IMR-90 (cell line): ENCODE measurements at regions not wholly inside any gene's neighbourhood (a gene's known extent, or its start where the extent isn't known, plus 50 kb on each side); places are given as distances from the start of the nearest gene placed in this dataset.

Source experiments
- ATAC-seq: fragments of 200-7000 bp; cut with Tn5 transposase; 2 replicates; pipeline ENCODE4 v1.9.1; 2020; ENCODE audit warnings: low read depth, mild to moderate bottlenecking, moderate library complexity
- BruUV-seq: library from RNA; stranded (reverse); fragments of 400-500 nt; replicated peaks from 2 replicates; lab custom pipeline; 2021; lab: Mats Ljungman, UMichigan
- CTCF ChIA-PET: fragments of 300-600 bp; formaldehyde crosslinking; extraction: SDS; loops from one replicate; lab custom pipeline; 2021; ENCODE audit warnings: antibody characterized with exemption; lab: Yijun Ruan, JAX
- POLR2A ChIA-PET: fragments of 300-600 bp; sonication (Branson Sonifier 250); formaldehyde crosslinking; loops from one replicate; lab custom pipeline; 2022; ENCODE audit warnings: antibody characterized with exemption; ENCODE audit not compliant: unreplicated experiment; lab: Charles Lee
- DNase-seq: peaks from one replicate; pipeline ENCODE4 v3.0.0; 2013
- H2AFZ ChIP-seq: replicated peaks from 2 replicates; pipeline ENCODE3; 2013; ENCODE audit warnings: low read length, mild to moderate bottlenecking; ENCODE audit not compliant: poor library complexity
- H2AK5ac ChIP-seq: 2 replicates; pipeline ENCODE4 v1.6.1; 2013; ENCODE audit warnings: low read depth, low read length, inconsistent platforms
- H2AK9ac ChIP-seq: replicated peaks from 2 replicates; pipeline ENCODE3; 2013; ENCODE audit warnings: mild to moderate bottlenecking, low read depth, low read length, moderate library complexity; ENCODE audit not compliant: poor library complexity
- H2BK120ac ChIP-seq: 2 replicates; pipeline ENCODE4 v1.6.1; 2013; ENCODE audit warnings: low read depth, low read length, inconsistent platforms
- H2BK15ac ChIP-seq: 3 replicates; pipeline ENCODE4 v1.6.1; 2013; ENCODE audit warnings: low read depth, low read length, inconsistent platforms
- H2BK20ac ChIP-seq: 2 replicates; pipeline ENCODE4 v1.6.1; 2013; ENCODE audit warnings: low read depth, mild to moderate bottlenecking, inconsistent platforms, low read length, moderate library complexity
- H2BK5ac ChIP-seq: 2 replicates; pipeline ENCODE4 v1.6.1; 2013; ENCODE audit warnings: mild to moderate bottlenecking, low read depth, low read length, inconsistent platforms; ENCODE audit not compliant: poor library complexity, severe bottlenecking
- H3K14ac ChIP-seq: replicated peaks from 2 replicates; pipeline ENCODE4 v1.6.1; 2013; ENCODE audit warnings: low read depth, low read length, inconsistent platforms
- H3K18ac ChIP-seq: 2 replicates; pipeline ENCODE4 v1.6.1; 2013; ENCODE audit warnings: low read depth, low read length, control low read depth
- H3K23ac ChIP-seq: 2 replicates; pipeline ENCODE4 v1.6.1; 2013; ENCODE audit warnings: low read depth, low read length, inconsistent platforms
- H3K27ac ChIP-seq: 2 replicates; pipeline ENCODE4 v1.5.1; 2013; ENCODE audit warnings: mild to moderate bottlenecking, control low read depth, low read length; ENCODE audit not compliant: insufficient read depth
- H3K27me3 ChIP-seq: 2 replicates; pipeline ENCODE4 v1.6.1; 2013; ENCODE audit warnings: low read length; ENCODE audit not compliant: control insufficient read depth, insufficient read depth
- H3K36me3 ChIP-seq: 2 replicates; pipeline ENCODE4 v1.6.1; 2013; ENCODE audit warnings: low read length, mixed read lengths; ENCODE audit not compliant: control insufficient read depth, insufficient read depth
- H3K4ac ChIP-seq: 2 replicates; pipeline ENCODE4 v1.6.1; 2013; ENCODE audit warnings: low read depth, low read length, inconsistent platforms
- H3K4me1 ChIP-seq: 2 replicates; pipeline ENCODE4 v1.6.1; 2013; ENCODE audit warnings: low read length, mixed read lengths; ENCODE audit not compliant: control insufficient read depth, insufficient read depth
- H3K4me2 ChIP-seq: 2 replicates; pipeline ENCODE4 v1.6.1; 2013; ENCODE audit warnings: low read depth, mild to moderate bottlenecking, control low read depth, low read length, moderate library complexity
- H3K4me3 ChIP-seq: 2 replicates; pipeline ENCODE4 v1.5.1; 2013; ENCODE audit warnings: low read depth, mild to moderate bottlenecking, control low read depth, low read length, moderate library complexity; ENCODE audit not compliant: insufficient read depth
- H3K56ac ChIP-seq: 2 replicates; pipeline ENCODE4 v1.6.1; 2013; ENCODE audit warnings: low read length, inconsistent platforms; ENCODE audit not compliant: insufficient read depth; ENCODE audit errors: extremely low read depth
- H3K79me1 ChIP-seq, 2 experiments: 2 replicates each; pipeline ENCODE4 v1.6.1; 2013; ENCODE audit warnings: low read length in 2 of 2, inconsistent platforms in 1 of 2, low read depth in 1 of 2
- H3K9ac ChIP-seq: 2 replicates; pipeline ENCODE4 v1.6.1; 2013; ENCODE audit warnings: low read depth, low read length, control low read depth
- H3K9me1 ChIP-seq: 2 replicates; pipeline ENCODE4 v1.6.1; 2013; ENCODE audit warnings: low read length, inconsistent platforms; ENCODE audit not compliant: insufficient read depth
- H3K9me3 ChIP-seq: 2 replicates; pipeline ENCODE4 v1.6.1; 2013; ENCODE audit warnings: low read length; ENCODE audit not compliant: control insufficient read depth, insufficient read depth
- H4K20me1 ChIP-seq: 2 replicates; pipeline ENCODE4 v1.6.1; 2013; ENCODE audit warnings: low read length, inconsistent platforms; ENCODE audit not compliant: insufficient read depth
- H4K5ac ChIP-seq: 2 replicates; pipeline ENCODE4 v1.6.1; 2013; ENCODE audit warnings: mild to moderate bottlenecking, low read depth, low read length, control low read depth
- H4K8ac ChIP-seq, 2 experiments: 2 replicates each; pipeline ENCODE4 v1.6.1; 2013; ENCODE audit warnings: low read depth in 2 of 2, low read length in 2 of 2, control low read depth in 1 of 2, inconsistent platforms in 1 of 2
- H4K91ac ChIP-seq: 2 replicates; pipeline ENCODE4 v1.6.1; 2013; ENCODE audit warnings: low read depth, low read length, inconsistent platforms; ENCODE audit not compliant: insufficient read depth
- BHLHE40 ChIP-seq: fragments of 150-350 bp; IDR thresholded peaks from 2 replicates; pipeline ENCODE4 v1.6.1; 2016; ENCODE audit warnings: mild to moderate bottlenecking, low read depth, low read length
- NFE2L2 ChIP-seq: fragments of 150-350 bp; IDR thresholded peaks from 2 replicates; pipeline ENCODE4 v1.6.1; 2016; ENCODE audit warnings: low read depth, mild to moderate bottlenecking, low read length
- RFX5 ChIP-seq: IDR thresholded peaks from 2 replicates; pipeline ENCODE4 v1.8.0; 2012; ENCODE audit warnings: low read depth, mild to moderate bottlenecking, low read length, moderate library complexity
- WGBS, 2 experiments: methylation state at CpG; one replicate each; pipeline versions ENCODE4 v1.1.5 to v1.1.7; 2013; ENCODE audit warnings: missing lambda C conversion rate in 2 of 2; ENCODE audit not compliant: insufficient read length in 1 of 2; ENCODE audit errors: extremely low coverage in 2 of 2; 5-methylcytosine and 5-hydroxymethylcytosine counted together
- dilution Hi-C: fragments of 300-500 bp; cut with HindIII; formaldehyde crosslinking; loops from one replicate; pipeline ENCODE4 v1.14.3; 2018; ENCODE audit warnings: low sequenced_read_pairs; ENCODE audit not compliant: unreplicated experiment
- in situ Hi-C: fragments of 300-500 bp; cut with MboI; formaldehyde crosslinking; loops from 3 replicates; pipeline ENCODE4 v1.14.3; 2019; ENCODE audit warnings: low sequenced_read_pairs, inconsistent platforms, mixed read lengths
- intact Hi-C: fragments of 100-400 bp; cut with micrococcal nuclease; formaldehyde crosslinking; loops from 2 replicates; pipeline ENCODE4 v1.10.0; 2022
- TF ChIP-seq, protein P1 (sequence below): conservative IDR thresholded peaks from 2 replicates; pipeline ENCODE4 v1.5.1; 2012; ENCODE audit warnings: mild to moderate bottlenecking, low read depth, low read length, improper control_type of control experiment

DNA sequence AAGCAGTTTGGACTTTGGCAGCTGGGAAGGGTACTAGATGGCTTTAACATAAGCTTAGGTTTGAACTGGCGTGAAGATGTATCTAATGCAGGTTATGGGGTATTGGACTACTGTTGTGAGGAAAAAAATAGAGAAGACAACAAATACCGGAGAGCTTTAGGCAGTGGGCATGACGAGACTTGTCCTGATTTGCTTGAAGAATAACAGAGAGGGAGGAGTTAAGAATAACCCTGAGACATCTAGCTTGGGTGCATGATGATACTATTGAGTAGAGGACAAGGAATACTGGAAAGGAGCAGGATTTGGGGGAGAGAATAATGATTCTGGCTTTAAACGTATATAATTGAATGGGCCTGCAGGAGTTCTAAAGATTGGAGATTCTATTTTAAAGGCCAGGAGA lies 249.5 kb upstream of the AZI2 start:
- Histone ChIP-seq H3K18ac (no peak overlapping the region), H2BK5ac (no peak overlapping the region), H3K4ac (no peak overlapping the region), H2AK5ac (no peak overlapping the region), H4K91ac (no peak overlapping the region), H3K79me1 (no peaks in the 10 kb centered on the region), H3K4me3 (no peak overlapping the region), H2BK20ac (no peak overlapping the region), H3K9ac (no peak overlapping the region), H3K9me3 (no peaks in the 10 kb centered on the region), H3K9me1 (no peaks in the 10 kb centered on the region), H3K56ac (no peak overlapping the region), H3K36me3 (no peaks in the 10 kb centered on the region), H2BK120ac (no peak overlapping the region), H3K23ac (no peak overlapping the region), H4K8ac (no peak overlapping the region), H3K14ac (no peak overlapping the region), H3K4me1 (no peaks in the 10 kb centered on the region), H3K27ac (no peak overlapping the region), H4K20me1 (no peaks in the 10 kb centered on the region), H3K4me2 (no peak overlapping the region), H2BK15ac (no peak overlapping the region), H4K5ac (no peak overlapping the region), H3K27me3 (no peaks in the 10 kb centered on the region), H2AK9ac (no peak overlapping the region), H2AFZ (no peak overlapping the region)
- DNase-seq (no peak), ATAC-seq (no peak)
- TF ChIP-seq, protein P1, sequence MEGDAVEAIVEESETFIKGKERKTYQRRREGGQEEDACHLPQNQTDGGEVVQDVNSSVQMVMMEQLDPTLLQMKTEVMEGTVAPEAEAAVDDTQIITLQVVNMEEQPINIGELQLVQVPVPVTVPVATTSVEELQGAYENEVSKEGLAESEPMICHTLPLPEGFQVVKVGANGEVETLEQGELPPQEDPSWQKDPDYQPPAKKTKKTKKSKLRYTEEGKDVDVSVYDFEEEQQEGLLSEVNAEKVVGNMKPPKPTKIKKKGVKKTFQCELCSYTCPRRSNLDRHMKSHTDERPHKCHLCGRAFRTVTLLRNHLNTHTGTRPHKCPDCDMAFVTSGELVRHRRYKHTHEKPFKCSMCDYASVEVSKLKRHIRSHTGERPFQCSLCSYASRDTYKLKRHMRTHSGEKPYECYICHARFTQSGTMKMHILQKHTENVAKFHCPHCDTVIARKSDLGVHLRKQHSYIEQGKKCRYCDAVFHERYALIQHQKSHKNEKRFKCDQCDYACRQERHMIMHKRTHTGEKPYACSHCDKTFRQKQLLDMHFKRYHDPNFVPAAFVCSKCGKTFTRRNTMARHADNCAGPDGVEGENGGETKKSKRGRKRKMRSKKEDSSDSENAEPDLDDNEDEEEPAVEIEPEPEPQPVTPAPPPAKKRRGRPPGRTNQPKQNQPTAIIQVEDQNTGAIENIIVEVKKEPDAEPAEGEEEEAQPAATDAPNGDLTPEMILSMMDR = no peak
- no peak for TF ChIP-seq BHLHE40
- TF ChIP-seq RFX5 = no peak
- no peak for TF ChIP-seq NFE2L2
- WGBS, 2 experiments = 62% methylated on average over 4 of the region's 4 CpGs; no CpG with 5 or more reads in 1 of the 2 experiments
- ChIA-PET POLR2A (no interaction called here), CTCF (no interaction called here)
- intact Hi-C loops = no loop called here
- in situ Hi-C loops = no loop called here
- dilution Hi-C loops = no loop called here
- no TSS peak for BruUV-seq
